ENCODE measurements at regions not wholly inside any gene's neighbourhood (a gene's known extent, or its start where the extent isn't known, plus 50 kb on each side); places are given as distances from the start of the nearest gene placed in this dataset.
"Not testable (repeated sequence)": the region's sequence is repeated elsewhere in the genome, so short reads cannot be mapped to it uniquely, and the experiment has no call there.

DNA sequence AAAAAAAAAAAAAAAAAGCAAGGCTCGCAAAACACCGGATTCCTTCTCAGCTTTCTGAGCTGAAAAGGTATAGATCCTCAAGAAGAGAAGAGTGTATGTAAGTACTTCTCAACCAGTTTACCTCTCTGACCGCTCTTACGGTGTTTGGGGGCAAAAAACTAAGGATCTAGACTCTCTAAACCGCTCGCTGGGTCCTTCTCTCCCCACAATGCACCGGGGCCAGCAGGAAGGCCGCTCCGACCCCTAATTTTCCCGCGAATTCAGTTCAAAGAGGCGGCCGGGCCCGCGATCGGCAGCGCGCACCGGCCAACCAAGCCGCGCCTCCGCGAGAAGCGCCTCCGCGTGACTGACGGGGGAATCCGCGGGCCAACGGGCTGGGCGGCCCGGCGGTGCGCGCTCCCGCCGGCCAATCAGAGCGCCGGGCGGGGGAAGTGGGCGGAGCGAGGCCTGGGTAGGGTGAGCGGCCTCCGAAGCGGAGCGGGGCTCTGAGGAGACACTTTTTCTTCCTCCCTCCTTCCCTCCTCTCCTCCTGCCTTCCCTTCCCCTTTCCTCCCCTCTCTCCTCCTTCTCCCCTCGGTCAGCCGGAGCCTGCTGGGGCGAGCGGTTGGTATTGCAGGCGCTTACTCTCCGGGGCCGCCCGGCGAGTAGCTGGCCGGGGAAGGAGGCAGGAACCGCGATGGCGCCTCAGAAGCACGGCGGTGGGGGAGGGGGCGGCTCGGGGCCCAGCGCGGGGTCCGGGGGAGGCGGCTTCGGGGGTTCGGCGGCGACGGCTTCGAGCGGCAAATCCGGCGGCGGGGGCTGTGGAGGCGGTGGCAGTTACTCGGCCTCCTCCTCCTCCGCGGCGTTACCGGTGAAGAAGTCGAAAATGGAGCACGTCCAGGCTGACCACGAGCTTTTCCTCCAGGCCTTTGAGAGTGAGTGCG, 93.0 kb downstream of the CRLF3 start:
- peak; percentile 68 to 90 (median 76) for DNase-seq

DNA sequence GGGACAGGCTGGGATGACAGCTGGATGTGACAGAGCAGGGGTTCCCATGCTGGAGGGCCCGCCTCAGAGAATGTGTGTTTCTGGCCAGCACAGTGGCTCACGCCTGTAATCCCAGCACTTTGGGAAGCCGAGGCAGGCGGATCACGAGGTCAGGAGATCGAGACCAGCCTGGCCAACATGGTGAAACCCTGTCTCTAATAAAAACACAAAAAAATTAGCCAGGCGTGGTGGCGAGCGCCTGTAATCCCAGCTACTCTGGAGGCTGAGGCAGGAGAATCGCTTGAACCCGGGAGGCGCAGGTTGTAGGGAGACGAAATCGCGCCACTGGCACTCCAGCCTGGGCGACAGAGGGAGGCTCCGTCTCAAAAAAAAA, 93.7 kb downstream of the CRLF3 start:
- not testable (repeated sequence) for DNase-seq

DNA sequence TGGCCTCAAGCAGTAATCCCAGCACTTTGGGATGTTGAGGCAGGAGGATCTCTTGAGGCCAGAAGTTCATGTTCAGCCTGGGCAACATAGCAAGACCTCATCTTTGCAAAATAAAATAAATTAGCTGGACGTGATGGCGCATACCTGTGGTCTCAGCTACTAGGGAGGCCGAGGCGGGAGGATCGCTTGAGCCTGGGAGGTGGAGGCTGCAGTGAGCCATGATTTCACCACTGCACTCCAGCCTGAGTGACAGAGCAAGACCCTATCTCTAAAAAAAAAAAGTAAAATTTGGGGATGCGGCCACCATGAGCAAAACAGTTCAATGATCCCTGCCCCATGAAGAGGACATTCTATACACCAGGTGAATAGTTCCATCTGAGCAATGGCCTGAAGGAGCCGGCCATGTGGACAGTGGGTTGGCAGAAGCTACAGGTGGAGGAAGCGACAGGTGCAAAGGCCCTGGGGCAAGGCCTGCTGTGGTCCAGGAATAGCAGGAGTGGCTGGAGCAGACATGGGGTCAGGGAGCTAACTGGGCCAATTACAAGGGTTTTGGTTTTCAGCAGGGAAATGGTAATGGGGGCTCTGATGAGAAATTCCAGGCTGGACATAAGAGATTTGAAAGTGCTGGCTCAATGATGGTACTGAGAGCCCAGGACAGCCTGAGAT, 94.2 kb downstream of the CRLF3 start:
- DNase-seq: not testable (repeated sequence)

DNA sequence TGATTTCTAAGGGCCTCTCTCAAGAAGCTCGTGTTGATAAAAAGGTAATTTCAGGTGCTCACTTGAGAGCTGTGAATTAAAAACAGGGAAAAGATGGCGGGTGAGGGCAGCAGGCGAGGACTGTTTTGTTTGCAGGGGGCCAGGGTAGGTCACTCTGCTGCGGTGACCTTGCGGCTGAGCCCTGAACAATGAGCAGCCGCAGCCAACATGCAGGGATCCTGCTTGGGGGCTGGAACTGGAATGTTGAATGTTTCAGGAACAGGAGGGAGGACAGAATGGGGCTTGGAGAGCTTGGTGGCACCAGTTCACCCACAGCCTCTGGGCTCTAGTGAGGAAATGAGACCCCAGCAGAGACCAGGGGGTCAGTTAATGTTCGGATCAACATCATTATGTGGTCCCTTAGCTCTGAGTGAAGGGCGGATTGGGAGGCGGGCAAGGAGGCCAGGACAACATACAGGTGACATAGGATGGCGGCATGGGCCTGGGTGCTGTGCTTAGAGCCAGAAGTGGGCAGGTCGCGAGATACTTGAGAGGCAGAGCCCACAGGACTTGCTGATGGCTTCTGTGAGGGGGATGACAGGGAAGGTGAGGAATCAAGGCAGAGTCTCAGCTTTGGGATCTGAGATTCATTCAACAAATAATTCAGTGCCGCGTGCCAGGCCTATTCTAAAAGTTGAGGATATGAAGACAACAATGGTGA, 94.9 kb downstream of the CRLF3 start:
- DNase-seq: not testable (repeated sequence)

DNA sequence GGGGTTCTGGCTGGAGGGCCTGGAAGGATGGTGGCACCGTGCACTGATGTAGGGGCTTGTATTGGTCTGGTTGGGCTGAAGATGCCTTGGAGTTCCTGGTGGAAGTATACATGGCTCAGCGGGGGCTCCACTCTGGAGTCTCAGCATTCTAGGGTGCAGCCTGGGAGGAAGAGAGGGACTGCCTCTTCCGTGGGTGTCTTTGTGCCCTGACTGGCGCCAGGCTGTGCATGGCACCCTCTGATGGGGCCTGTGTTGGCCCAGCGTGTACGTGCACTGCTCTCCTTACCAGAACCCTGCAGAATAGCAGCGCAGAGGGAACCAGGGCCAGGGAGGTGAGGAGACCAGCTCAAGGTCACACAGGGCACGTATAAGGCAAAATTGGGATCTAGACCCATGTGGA, 97.0 kb downstream of the CRLF3 start:
- not testable (repeated sequence) for DNase-seq

DNA sequence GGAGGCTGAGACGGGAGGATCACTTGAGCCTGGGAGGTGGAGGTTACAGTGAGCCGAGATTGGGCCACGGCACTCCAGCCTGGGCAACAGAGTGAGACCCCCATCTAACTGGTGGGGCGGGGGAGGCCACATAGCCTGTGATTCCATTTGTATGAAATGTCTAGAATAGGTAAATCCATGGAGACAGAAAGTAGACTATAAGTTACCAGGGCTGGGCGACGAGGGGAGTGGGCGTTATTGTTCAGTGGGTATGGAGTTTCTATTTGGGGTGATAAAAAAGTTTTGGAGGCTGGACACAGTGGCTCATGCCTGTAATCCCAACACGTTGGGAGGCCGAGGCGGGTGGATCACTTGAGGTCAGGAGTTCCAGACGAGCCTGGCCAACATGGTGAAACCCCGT, 97.8 kb downstream of the CRLF3 start:
- DNase-seq: not testable (repeated sequence)

DNA sequence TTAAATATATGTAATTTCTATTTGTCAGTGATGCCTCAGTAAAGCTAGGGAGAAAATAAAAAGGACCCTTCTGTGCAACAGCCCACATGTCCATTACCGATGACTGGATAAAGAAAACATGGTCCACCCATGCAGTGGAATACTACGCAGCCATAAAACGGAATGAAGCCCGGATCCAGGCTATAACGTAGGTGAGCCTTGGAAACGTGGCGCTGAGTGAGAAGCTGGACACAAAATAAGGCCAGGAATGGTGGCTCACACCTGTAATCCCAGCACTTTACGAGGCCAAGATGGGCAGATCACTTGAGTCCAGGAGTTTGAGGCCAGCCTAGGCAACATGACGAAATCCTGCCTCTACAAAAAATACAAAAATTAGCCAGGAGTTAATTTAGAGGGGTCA, 98.2 kb downstream of the CRLF3 start:
- DNase-seq: not testable (repeated sequence)

DNA sequence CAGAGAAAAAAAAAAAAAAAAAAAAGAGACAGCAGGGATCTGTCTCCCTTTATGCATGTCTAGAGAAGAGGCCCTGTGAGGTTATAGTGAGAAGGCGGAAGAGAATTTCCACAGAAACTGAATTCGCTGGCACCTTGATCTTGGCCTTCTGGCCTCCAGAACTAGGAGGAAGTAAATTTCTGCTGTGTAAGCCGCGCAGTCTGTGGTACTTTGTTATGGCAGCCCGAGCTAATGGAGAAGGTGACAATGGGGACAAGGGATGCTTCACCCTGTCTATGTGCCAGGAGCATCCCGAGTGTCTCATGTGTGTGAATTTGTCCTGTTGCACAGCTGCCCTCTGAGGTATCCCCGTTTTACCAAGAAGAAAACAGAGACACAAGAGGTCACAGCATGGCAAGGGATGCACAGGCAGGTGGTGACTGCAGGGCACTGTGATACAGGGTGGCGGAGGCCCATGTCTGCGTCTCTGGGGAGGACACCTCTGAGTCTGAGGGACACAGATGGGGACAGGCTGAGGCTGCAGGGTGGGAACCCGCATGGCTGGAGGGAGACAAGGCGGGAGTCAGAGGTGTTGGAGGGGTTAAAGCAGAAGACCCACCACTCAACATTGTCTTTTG, 100.3 kb downstream of the CRLF3 start:
- not testable (repeated sequence) for DNase-seq

DNA sequence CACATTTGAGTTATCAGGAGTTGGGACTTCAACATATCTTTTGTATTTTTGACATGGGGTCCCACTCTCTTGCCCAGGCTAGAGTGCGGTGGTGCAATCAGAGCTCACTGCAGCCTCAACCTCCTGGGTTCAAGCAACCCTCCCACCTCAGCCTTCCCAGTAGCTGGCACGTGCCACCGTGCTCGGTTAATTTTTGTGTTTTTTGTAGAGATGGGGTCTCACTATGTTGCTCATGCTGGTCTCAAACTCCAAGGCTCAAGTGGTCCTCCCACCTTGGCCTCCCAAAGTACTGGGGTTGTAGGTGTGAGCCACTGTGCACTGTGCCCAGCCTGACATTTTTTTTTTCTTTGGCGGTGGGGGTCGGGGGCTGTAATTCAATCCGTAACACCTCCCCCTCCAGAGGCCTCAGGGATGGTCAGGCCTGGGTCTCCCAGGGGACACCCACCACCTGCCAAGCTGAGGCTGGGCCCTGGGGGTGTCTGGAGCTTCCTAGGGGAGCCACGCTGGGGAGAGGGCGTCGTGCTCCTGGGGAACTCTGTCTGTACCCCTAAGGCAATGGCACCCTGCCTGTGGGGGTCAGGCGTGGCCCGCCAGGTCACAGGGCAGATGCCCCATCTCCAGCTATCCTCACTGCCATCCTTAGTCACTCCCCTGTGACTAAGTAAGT, 102.2 kb downstream of the CRLF3 start:
- DNase-seq: not testable (repeated sequence)

DNA sequence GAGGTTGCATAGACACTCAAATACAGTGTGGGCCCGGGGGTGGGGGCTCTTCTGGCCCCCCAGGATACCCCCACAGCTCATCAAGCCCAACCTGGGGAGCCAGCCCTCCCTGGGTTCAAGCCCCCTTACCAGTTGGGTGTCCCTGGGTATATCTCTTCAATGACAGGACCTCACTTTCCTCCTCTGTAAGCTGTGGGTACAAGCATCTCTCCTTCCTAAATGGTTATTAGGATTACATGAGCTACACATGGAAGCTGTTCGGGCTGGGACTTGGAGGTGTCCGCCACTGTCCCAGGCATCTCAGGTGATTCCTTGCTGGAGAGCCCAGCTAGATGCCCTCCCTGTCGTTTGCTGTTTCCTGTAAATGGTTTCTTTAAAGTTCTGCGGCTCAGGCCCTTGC, 103.5 kb downstream of the CRLF3 start:
- DNase-seq: not testable (repeated sequence)

DNA sequence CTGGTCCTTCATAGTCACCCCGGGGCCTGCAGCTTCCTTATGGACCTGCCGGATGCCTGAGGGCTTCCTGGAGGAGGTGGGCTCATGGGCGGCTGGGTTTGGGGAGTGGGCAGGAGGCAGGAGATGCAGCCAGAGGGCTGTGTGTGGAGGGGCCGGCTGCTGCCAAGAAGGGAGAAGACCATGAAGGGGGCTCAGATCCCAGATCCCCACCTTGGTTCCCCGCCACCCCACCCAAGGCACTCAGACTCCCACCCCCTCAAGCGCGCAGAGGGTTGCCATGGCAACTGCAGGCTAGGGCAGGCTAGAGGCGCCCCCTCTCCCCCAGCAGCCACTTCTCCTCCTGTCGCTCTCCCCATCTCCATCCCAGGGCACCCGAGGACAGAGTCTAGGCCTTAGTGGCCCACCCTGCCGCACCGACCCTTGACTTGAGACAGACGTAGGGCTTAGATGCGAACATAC, 104.5 kb downstream of the CRLF3 start:
- DNase-seq: no peak

DNA sequence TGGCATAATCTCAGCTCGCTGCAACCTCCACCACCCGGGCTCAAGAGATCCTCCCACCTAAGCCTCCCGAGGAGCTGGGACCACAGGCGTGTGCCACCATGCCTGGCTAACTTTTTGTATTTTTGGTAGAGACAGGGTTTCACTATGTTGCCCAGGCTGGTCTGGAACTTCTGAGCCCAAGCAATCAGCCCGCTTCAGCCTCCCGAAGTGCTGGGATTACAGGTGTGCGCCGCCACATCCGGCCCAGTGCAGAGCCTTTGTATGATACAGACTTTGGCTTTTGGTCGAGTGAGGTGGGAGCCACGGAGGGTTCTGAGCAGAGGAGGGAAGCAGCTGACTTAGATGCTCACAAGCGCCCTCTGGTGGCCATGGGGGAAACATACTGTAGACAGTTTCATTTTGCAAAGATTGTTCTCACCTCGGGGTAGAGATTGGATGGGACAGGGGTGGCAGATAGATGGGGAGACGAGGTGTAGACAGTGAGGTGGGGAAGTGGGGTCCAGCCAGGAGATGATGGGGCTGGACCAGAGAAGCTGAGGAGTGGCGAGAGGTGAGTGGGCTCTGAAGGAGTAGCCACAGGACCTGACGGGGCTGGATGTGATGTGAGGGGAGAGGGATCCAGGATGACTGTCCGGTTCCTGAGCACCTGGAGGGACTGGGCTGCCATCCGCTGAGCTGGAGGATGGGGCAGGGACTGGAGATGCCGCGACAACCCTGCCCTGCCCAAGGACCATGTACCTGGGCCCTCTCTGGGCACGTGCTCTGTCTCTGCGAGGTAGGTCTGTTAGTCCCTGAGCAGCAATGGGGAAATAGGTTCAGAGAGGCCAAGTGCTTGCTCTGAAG, 105.1 kb downstream of the CRLF3 start:
- peak; percentile 42 to 77 (median 67) for DNase-seq

DNA sequence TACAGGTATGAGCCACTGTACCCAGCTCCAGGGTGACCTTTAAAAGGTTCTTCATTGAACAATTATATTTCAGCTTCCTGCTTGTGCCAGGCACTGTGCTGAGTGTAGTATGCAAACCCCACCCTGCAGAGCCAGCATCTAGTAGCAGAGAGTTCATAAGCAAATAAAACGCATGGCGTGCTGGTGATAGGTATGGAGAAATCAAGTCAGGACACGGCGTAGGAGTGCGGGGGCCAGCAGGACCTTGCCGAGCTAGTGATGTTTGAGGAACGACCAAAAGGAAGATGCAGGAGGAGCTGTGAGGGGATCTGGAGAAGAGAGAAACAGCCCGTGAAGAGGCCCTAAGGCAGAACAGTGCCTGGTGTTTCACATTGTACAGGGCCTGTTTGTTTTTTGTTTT, 105.8 kb downstream of the CRLF3 start:
- DNase-seq: not testable (repeated sequence)

DNA sequence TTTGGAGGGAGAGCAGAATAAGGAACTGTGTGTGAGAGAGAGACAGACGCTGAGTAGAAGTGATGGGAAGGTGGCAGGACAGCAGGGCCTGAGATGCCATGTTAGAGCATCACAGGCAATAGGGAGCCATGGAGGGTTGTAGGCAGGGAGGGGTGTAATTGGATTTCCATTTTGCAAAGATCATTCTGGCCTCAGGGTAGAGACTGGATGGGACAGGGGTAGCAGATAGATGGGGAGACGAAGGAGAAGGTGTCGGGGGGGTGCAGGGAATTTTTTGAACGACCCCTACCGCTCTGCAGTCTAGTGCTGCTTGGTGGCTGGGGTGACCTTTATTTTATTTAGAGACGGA, 106.4 kb downstream of the CRLF3 start:
- DNase-seq: not testable (repeated sequence)

DNA sequence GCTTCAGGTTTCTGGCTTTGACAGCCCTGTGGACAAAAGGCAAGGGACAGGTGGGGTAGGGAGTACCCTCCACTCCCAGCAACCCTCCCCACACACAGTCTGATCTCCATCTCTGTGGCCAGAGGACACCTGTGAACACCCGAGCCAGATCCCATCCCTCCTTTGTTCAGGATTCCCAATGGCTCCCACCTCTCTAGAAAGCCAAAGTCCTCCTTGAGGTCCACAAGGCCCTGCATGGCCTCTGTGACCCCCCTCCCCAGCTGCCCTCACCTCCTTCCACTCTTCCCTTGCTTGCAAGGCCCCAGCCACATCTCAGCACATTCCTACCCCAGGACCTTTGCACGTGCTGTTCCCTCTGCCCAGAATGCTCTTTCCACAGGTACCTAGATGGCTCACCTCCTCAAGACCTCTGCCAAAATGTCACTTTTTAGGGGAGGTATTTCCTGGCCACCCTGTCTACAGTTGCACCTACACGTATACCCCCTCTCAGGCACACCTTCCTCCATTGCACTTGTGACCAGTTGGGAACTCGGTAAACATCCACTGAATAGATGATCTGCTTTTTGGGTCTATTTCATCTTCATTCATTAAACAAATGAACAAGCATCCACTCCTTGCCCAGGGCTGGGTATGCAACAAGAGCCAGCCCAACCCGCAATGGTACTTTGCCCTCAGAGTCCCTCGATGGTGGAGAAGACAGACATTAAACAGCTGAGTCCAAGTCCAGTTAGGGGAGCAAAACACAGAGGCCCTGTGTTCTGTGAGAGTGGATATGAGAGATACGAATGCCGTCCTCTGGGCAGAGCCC, 107.0 kb downstream of the CRLF3 start:
- DNase-seq: no peak

DNA sequence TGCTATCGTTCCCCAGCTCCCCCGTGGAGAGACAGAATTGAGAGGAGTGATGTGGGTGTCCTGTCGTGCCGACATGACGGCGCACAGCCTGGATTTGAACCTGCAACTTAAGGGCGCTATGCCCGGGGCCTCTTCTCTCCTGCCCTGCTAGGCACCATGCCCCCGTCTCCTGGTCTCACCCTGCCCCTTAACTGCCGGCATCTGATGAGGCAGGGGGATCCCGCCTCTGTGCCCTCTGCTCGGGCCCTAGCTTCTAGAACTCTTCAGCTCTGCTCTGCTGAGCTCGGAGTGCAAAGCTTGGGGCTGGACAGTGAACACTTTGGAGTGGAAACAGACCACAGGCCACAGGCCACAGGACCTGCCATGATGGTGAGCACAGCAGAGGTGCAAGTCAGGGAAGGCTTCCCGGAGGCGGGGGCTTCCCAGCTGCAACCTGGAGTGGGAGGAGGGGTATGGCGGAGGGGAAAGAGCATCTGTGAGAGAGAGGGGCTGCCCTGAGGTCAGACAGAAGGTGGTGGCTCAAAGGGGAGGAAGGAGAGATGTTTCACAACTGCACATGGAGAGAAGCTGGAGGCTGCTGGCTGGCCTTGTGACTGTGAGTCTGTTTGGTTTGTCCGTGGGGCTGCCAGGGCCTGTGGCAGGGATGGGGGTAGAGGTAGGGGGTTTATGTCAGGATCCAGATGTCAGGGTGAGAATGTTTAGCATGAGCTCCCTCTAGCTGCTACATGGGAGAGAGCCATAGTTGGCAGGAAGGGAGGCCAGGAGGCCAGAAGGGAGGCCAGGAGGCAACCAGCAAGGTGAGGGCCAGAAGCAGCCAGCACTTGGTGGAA, 107.8 kb downstream of the CRLF3 start:
- peak in 1 of 5 experiments; percentile 36 for DNase-seq

DNA sequence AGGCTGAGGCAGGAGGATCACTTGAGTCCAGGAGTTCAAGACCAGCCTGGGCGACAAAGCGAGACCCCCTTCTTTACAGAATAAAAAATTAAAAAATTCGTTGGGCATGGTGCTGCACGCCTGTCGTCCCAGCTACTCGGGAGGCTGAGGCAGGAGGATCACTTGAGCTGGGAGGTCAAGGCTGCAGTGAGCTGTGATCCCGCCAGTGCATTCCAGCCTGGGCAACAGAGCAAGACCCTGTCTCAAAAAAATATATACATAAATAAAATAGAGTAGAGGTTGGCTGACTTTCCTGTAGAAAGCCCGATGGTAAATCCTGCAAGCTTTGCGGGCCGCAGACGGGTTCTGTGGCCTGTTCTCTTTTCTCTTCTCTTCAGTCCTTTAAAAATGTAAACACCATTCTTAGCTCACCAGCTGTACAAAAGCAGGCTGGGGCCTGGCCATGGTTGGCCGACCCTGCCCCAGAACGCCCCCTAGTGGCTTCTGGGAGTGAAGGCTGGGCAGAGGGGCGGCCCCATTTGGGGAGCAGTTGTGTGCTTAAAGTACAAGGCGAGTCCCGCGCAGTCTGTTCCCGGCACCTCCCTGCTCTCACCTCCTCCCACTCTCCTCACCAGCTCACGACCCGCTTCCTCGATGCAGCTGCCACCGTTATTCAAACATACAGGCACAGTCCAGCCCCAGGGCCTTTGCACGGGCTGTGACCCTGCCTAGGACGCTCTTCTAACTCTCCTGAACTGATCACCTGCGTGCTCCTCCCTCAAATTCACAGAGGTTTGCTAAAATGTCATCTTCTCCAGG, 109.5 kb downstream of the CRLF3 start:
- peak in 4 of 5 experiments; percentile 21 to 64 (median 30) for DNase-seq

DNA sequence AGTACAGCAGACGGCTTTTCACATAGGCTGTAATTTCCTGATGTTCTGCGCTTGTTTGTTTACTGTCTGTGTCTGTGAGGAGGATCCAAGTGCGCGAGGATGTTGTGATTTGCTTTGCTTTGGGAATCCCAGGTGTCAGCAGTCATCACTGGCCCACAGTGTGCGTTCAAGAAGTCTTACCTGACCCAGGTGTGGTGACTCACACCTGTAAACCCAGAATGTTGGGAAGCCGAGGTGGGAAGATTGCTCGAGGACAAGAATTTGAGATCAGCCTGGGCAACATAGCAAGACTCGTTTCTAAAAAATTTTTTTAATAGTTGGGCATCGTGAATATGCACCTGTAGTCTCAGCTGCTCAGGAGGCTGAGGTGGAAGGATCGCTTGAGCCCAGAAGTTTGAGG, 110.7 kb downstream of the CRLF3 start:
- DNase-seq: not testable (repeated sequence)

DNA sequence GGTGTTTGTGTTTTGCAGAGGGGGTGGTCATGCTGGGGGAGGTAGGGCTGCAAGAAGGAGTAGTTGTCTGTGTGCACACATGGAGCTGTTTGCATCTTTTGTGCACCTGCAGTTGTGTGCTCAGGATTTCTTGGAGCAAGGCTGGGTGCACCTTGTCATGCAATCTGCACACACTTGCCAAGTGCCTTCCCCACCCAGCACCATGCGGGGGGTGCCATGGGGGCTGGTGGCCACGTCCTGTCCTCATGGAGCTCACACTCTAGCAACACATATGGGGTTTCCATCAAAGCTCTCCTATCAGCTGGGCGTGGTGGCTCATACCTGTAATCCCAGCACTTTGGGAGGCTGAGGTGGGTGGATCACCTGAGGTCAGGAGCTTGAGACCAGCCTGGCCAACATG, 111.6 kb downstream of the CRLF3 start:
- DNase-seq: not testable (repeated sequence)

Measured in T-helper 2 cell (primary cell).